Right kidney (tissue), 1 donor: ENCODE measurements at regions not wholly inside any gene's neighbourhood (a gene's known extent, or its start where the extent isn't known, plus 50 kb on each side); places are given as distances from the start of the nearest gene placed in this dataset.

Experiments used
- DNase-seq: peaks from one replicate; pipeline ENCODE4 v3.0.0-alpha.2; 2016

DNA sequence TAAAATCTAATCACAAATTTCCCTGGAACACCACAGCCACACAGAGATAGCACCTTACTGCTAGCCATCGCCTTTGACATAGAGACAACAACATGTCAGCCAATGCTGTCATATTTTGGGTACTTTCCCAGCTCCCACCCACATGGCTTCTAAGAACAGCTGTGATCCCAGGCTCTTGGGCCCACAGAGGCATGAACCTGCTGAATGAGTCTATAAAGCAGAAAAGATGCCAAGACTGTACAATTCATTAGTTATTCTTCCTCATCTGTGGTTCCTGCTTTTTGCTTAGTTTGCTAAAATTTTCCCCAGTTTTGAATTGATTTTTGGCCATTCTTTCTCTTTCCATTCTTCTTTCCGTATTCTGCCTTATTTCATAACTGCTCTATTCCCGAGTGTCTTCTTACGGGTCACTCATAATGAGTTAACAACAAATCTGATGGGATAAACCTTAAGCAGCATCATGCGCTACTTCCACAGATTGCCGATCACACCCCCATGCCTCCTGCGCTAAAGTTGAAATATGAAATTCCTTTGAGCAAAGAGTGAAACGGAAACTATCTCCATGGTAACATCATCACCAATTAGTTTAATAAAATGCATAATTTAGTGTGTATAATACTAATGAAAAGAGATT is 327.3 kb upstream of the HSF2 start:
- no peak for DNase-seq

- DNase-seq: no peak
These were observed 324.2 kb upstream of the HSF2 start for GRCh38 chr6:122075084-122075838.

DNA sequence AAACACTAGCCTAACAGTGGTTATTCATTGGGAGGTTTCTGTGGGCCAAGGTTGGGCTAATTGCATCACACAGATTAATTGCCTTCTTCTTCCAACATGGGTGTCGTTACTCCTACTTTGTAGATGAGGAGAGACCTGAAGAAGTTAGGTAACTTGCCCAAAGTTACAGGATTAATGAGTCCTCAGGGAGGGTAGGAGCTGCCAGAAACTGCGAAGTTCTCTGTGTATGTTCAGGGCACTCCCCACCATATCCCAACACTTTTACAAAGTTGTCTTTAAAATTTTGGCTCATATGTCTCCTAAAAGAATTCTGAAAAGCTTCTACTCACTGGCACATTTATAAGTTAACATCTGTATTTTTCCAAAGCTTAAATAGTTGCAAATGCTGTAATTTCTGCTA is 323.5 kb upstream of the HSF2 start:
- no peak for DNase-seq

GRCh38 chr6:122077603-122078002 is 321.8 kb upstream of the HSF2 start:
- DNase-seq: no peak

DNA sequence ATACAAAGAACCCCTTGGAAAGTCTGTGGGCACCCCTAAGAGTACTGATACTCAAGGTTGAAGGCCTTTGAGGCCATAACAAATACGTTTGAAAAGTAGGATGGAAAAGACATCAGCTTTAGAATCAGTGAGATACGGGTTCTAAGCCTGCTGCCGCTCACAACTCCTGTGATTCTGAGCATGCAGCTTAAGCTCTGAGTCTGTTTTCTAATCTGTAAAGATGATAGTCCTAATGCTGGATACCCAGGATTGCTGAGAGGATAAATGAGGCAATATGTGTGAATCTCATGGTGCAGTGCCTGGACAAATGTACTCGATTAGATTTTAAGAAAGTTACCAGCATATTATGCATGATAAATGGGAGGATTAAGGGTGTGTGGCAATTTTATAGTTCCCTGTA is 321.0 kb upstream of the HSF2 start:
- DNase-seq: no peak

DNA sequence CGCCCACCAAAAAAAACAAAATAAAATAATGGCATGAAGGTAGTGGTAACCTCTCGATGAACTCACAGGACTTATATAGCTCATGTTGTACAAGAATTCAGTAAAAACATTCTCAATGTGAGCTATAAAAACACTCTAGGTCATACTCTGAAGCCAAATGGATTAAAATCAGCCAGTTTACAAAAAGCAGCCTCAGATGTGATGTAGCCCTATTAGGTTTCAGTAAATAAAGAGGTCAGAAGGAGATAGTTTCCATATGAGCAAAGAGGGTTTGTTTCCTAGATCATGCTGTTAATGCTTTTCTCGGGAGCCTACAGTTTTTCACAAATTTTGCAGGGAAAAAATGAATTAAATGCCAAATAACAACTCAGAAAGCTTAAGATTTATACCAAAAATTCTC is 319.5 kb upstream of the HSF2 start:
- DNase-seq: no peak

DNA sequence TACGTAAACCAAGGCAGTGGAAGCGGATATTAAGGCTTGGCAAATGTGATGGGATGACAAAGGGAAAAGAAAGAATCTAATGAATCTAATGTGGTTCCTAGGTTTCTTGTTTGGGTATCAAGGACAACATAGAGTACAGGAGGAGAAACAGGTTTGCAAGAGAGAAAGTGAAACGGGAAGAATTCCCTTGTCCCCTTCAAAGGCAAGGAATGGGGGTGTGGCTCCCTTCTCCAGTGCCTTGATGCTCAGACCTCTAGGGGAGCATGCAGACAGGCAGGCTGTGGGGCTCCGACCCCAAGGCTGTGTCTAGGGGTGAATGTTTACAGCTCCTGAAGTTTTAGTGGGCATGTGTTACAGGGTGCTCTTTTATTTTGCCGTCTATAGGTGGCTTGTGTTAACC is 317.5 kb upstream of the HSF2 start:
- DNase-seq: no peak

DNA sequence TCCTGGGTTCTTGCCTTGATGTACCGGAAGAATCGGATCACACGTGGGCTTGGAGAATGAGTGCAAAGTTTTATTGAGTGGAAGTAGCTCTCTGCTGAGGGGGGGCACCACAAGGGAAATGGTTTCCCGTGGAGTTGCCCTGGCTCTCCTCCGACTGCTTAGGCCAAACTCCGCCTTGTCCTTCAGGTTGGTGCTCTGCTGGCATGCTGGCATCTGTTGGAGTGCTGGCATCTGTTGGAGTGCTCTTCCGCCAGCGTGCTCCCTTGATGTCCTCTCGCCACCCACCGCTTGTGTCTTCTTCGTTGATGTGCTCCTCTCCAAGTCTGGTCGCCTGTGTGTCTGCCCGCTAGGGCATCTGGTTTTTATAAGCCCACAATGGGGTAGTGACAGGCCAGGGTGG is 317.1 kb upstream of the HSF2 start:
- DNase-seq: no peak

DNA sequence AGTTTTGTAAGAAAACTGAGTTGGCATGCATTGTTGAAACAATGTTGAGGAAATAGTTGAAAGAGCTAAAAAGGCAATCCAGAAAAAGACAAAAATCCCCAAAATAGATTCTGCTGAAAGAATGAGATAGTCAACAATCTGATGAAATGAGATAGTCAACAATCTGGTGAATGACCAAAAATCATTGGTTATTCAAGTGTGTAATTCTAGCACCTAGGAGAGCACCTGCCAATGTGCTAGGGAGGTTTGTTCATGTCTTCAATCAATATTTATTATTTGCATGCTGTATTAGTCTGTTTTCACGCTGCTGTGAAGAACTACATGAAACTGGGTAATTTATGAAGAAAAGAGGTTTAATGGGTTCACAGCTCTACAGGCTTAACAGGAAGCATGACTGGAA is 307.1 kb upstream of the HSF2 start:
- DNase-seq: no peak

DNA sequence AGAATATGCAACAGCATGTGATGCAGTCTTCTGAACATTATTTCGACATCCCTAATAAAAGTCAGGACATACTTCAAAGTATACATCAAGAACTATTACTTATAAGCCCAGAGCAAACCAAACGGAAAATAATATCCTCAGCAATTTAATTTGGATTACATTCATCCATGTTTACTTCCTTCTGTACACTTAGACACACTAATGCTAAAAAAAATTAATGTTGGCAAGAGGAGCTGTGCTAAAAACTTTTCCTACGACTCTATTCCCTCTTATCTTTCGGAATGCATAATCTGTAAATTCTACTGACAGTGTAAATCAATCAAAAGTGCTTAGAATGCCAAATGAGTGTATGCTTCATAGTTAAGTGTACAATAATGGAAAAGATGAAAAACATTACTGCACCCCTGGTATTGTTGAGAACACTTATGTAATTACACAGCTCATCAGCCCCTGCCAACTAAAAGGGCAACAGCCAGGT is 301.2 kb upstream of the HSF2 start:
- no peak for DNase-seq

- DNase-seq: no peak
These were observed 297.4 kb upstream of the HSF2 start for GRCh38 chr6:122102026-122102425.

GRCh38 chr6:122107256-122107852 is 292.1 kb upstream of the HSF2 start:
- DNase-seq: no peak

- DNase-seq: no peak
These were observed 290.4 kb upstream of the HSF2 start for GRCh38 chr6:122109075-122109474.

DNA sequence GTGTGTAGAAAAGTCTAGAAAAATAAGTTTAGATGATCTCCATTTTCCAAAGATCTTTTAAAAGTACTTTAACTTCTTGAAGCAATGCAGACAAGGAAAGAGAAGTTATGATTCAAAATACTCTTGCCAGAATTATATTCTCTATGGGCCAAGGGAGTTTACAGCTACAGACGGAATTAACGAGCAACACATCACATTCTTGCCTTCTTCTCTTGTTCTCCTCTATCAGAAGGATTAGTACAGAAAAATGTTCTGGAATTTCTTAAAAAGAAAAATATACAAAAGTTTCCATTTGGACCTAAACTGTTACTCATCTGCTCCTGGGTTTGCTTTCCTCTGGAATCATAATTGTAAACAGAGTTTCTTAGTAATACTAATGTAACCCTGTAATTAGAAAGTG is 284.7 kb upstream of the HSF2 start:
- DNase-seq: no peak

DNA sequence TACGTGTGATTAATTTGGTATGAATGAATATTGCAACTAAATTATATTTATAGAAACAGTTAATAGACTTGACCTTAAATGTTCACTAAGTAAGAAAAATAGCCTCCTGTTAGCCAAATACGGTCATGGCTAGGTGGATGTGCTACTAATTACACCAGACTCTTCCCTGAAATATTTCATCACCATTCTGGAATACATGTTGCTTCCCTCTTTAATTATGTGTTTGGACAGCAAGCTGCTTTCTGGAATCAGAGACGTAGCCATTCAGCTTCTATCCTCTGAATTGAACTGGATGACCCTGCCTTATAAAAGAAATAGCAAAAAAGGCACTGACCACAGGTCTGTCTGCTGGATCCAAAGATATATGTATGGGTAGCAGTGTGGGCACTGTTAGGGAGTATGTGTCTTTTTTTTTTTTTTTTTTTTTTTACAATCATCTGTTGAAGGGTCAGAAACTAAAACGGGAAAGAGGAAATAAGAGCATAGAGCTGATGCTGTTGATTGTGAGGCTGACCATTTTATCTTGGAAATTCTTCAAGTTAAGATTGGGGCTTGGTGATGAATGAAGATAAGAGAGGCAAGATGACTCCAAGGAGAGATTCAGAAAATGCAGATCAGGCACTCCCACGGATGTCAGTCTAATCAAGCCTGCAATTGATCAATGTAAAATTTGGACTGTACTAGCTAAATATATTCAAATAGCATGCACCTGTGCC is 283.2 kb upstream of the HSF2 start:
- no peak for DNase-seq

- DNase-seq: no peak
These were observed 282.4 kb upstream of the HSF2 start for GRCh38 chr6:122116835-122117627.

DNA sequence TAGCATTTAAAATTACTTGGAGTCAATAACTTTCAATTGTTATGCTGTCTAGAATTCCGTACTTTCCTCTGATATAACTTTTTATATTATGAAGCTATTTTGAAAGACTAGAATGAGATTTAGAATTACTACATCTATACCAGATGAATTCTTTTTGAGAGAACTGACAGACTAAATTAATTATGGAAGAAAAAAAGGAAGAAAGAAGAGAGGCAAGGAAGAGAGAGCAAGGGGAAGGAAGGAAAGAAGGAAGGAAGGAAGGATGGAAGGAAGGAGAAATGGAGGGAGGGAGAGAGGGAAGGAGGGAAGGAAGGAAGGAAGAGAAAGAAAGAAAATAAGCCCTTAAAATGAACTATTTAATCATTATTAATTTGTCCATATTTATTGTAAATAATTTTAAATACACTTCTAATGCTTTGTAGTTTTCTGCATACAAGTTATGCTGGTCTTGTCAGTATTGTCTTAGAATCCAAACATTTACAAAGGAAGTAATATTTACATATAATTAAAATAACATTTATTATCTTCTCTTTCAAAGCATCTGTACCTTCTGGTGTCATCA is 280.4 kb upstream of the HSF2 start:
- no peak for DNase-seq

- no peak for DNase-seq
These were observed 277.2 kb upstream of the HSF2 start for GRCh38 chr6:122122202-122122601.

- DNase-seq: no peak
These were observed 276.8 kb upstream of the HSF2 start for GRCh38 chr6:122122686-122123085.

DNA sequence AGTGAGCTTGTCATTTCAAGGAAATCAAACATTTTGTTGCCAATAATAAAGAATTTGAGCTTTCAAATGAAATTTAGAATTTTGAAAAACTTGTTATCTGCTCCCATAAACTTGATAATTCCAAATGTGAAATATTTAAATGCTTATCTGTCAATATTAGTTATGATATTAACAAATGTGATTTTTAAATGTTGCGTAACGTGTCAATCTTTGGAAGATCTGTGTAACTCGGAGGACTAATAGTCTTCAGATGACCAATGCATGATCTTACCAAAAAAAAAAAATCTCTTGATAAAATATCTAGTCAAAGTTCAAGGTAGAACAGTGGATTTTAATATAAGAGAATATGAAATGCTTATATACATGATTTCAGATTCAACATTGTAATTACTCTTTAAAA is 274.5 kb upstream of the HSF2 start:
- DNase-seq: no peak

- DNase-seq: no peak
These were observed 272.6 kb upstream of the HSF2 start for GRCh38 chr6:122126894-122127293.

DNA sequence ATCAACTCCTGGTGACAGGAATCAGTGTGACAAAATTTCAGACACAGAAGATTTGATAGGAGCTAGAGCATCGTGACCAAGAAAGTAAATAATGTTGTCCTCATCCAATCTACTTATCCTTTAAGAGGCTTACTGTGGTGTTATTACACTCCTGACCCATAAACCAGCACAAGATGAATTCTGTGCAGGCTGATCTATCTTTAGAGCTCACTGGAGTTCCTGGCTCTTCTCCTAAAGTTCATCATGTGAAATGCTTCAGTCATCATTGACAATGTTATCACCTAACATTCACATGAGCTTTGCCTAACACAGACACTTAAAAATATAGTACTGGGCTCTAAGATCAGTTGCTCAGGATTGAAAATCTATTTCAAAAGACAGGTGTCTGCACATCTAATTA is 271.0 kb upstream of the HSF2 start:
- no peak for DNase-seq
